Progenitor cell of endocrine pancreas (in vitro differentiated cells): ENCODE measurements at regions not wholly inside any gene's neighbourhood (a gene's known extent, or its start where the extent isn't known, plus 50 kb on each side); places are given as distances from the start of the nearest gene placed in this dataset.

Experiments
- DNase-seq: peaks from one replicate; pipeline ENCODE4 v3.0.0; 2021; ENCODE audit warnings: low spot score; ENCODE audit not compliant: unreplicated experiment
- H3K27ac Mint-ChIP-seq: 2 replicates; pipeline ENCODE4 v1.8.0; 2021; ENCODE audit warnings: mild to moderate bottlenecking, moderate library complexity, mixed read lengths
- H3K27me3 Mint-ChIP-seq: 2 replicates; pipeline ENCODE4 v1.8.0; 2021; ENCODE audit warnings: mixed read lengths
- H3K36me3 Mint-ChIP-seq: 2 replicates; pipeline ENCODE4 v1.8.0; 2022; ENCODE audit warnings: mixed read lengths; ENCODE audit not compliant: insufficient read depth
- H3K4me1 Mint-ChIP-seq: 2 replicates; pipeline ENCODE4 v1.8.0; 2021; ENCODE audit warnings: low read depth, mixed read lengths
- H3K4me3 Mint-ChIP-seq: 2 replicates; pipeline ENCODE4 v1.8.0; 2021; ENCODE audit warnings: low read depth, mild to moderate bottlenecking, moderate library complexity, mixed read lengths
- H3K9me3 Mint-ChIP-seq: 2 replicates; pipeline ENCODE4 v1.8.0; 2021; ENCODE audit warnings: low read depth, mixed read lengths
- CTCF ChIP-seq: fragments of 200-600 bp; sonication (generic); IDR thresholded peaks from one replicate; pipeline ENCODE4 v1.5.0; 2021; ENCODE audit warnings: antibody characterized with exemption, mild to moderate bottlenecking; ENCODE audit not compliant: unreplicated experiment

DNA sequence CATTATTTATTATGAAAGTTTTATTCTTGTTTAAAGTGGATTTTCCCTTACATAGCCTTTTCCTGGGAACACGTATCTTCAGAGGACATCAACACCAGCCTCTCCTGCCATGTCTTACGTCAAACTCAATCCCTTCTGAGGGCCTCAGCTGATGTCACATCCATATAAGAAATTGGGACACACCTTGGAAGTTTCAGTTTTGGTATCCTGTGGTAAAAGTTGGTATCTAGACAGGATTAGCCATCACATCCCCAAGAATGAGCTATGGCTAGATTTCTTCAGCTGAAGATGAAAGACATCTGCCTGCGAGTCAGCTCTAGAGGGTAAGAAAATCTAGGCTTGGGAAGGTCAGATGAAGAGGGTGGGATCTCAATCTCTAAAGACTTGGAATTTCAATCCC, 75.8 kb upstream of the ZNF516 start:
- no peak overlapping the region for H3K27ac Mint-ChIP-seq
- no peak overlapping the region for H3K4me3 Mint-ChIP-seq
- no peaks in the 10 kb centered on the region for H3K36me3 Mint-ChIP-seq
- H3K4me1 Mint-ChIP-seq: peaks cover 4% of the 10 kb centered on the region
- no peaks in the 10 kb centered on the region for H3K27me3 Mint-ChIP-seq
- H3K9me3 Mint-ChIP-seq: peaks cover 7% of the 10 kb centered on the region
- TF ChIP-seq CTCF: no peak
- no peak for DNase-seq

- Mint-ChIP-seq H3K27ac (no peak overlapping the region), H3K36me3 (no peaks in the 10 kb centered on the region), H3K4me3 (no peak overlapping the region), H3K9me3 (no peaks in the 10 kb centered on the region), H3K4me1 (peaks cover 9% of the 10 kb centered on the region), H3K27me3 (no peaks in the 10 kb centered on the region)
- DNase-seq: no peak
- TF ChIP-seq CTCF: no peak
These were observed 74.8 kb upstream of the ZNF516 start for GRCh38 chr18:76569644-76570419.

DNA sequence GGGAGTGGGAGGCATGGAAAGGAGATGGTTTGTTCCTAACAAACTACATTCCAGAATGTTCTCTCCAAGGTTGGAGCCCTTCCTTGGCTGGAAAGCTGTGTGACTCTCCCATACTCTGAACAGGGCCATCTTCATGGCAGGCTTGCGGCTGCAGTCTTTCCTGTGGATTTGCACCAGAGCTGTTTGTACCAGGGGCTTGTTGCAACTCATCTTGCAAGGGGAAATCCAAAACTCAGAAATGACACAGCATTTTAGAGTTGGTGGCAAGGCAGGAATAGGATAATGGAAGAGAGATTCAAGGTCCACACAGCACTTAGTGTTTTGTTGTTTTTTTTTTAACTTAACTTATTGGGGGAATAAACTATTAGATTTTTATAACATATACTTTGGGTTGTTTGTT, 73.7 kb upstream of the ZNF516 start:
- no peaks in the 10 kb centered on the region for H3K9me3 Mint-ChIP-seq
- no peak for TF ChIP-seq CTCF
- no peak overlapping the region for H3K4me3 Mint-ChIP-seq
- no peak for DNase-seq
- peaks cover 9% of the 10 kb centered on the region for H3K4me1 Mint-ChIP-seq
- no peaks in the 10 kb centered on the region for H3K36me3 Mint-ChIP-seq
- H3K27me3 Mint-ChIP-seq: no peaks in the 10 kb centered on the region
- no peak overlapping the region for H3K27ac Mint-ChIP-seq

DNA sequence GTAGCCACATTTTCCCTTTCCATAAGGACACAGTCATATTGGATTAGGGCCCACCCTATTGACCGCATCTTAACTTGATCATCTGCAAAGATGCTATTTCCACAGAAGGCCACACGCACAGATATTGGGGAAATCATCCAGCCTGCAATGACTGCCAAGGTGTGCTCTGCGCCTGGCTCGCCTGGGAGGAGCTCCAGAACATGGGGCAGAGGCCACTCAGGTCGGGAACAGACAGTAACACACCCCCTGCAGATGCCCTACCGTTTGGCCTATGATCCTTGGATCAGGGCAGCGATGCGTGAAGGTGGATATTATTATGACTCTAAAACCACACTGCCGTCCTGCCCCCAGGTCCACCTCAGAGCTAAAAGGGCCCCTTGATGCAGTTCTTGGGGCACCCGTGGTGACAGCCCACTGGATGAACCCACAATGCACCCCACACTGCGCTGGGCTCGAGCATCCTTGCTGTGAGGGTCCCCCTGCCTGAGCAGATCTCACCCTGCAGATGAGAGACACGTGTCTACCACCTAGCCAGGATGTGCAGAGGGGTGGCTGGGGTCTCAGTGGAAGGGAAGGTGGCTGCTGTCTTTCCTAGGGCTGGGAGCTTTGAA, 72.9 kb upstream of the ZNF516 start:
- no peak for TF ChIP-seq CTCF
- no peak for DNase-seq
- H3K27me3 Mint-ChIP-seq: no peaks in the 10 kb centered on the region
- H3K4me1 Mint-ChIP-seq: peaks cover 9% of the 10 kb centered on the region
- H3K36me3 Mint-ChIP-seq: no peaks in the 10 kb centered on the region
- no peaks in the 10 kb centered on the region for H3K9me3 Mint-ChIP-seq
- no peak overlapping the region for H3K4me3 Mint-ChIP-seq
- no peak overlapping the region for H3K27ac Mint-ChIP-seq

DNA sequence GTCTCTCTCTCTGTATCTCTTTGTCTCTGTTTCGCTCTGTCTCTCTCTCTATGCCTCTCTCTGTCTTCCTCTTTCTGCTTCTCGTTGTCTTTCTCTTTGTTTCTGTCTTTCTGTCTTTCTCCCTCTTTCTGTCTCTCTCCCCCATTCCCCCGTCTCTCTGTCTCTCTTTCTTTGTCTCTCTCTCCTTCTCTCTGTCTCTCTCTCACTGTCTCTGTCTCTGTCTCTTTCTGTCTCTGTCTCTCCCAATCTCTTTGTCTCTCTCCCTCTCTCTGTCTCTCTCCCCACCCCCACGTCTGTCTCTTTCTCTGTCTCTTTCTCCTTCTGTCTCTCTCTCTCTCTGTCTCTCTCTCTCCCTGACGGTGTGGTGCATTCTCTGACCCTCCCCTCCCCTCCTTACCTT, 71.9 kb upstream of the ZNF516 start:
- H3K9me3 Mint-ChIP-seq: no peaks in the 10 kb centered on the region
- H3K4me1 Mint-ChIP-seq: peaks cover 7% of the 10 kb centered on the region
- H3K27ac Mint-ChIP-seq: no peak overlapping the region
- no peaks in the 10 kb centered on the region for H3K36me3 Mint-ChIP-seq
- H3K27me3 Mint-ChIP-seq: no peaks in the 10 kb centered on the region
- DNase-seq: no peak
- no peak overlapping the region for H3K4me3 Mint-ChIP-seq
- no peak for TF ChIP-seq CTCF
